BJ (cell line): ENCODE measurements at regions not wholly inside any gene's neighbourhood (a gene's known extent, or its start where the extent isn't known, plus 50 kb on each side); places are given as distances from the start of the nearest gene placed in this dataset.

Experiments used
- CTCF ChIA-PET: fragments of 350-600 bp; formaldehyde crosslinking; extraction: SDS; loops from one replicate; lab custom pipeline; 2021; ENCODE audit warnings: antibody characterized with exemption, inconsistent platforms; lab: Yijun Ruan, JAX
- POLR2A ChIA-PET: fragments of 300-600 bp; sonication (Branson Sonifier 250); formaldehyde crosslinking; extraction: SDS; loops from one replicate; lab custom pipeline; 2021; ENCODE audit warnings: antibody characterized with exemption; lab: Charles Lee
- DNase-seq: peaks from one replicate; pipeline ENCODE4 v3.0.0-alpha.2; 2011; ENCODE audit warnings: low read depth
- H3K27me3 ChIP-seq: 2 replicates; pipeline ENCODE4 v1.6.0; 2011; ENCODE audit warnings: low read length; ENCODE audit not compliant: control insufficient read depth, insufficient read depth
- H3K36me3 ChIP-seq: 2 replicates; pipeline ENCODE4 v1.5.1; 2011; ENCODE audit warnings: low read length; ENCODE audit not compliant: control insufficient read depth, insufficient read depth
- H3K4me3 ChIP-seq: 2 replicates; pipeline ENCODE4 v1.5.1; 2011; ENCODE audit warnings: low read depth, mild to moderate bottlenecking, control low read depth, low read length
- CTCF ChIP-seq: IDR thresholded peaks from 2 replicates; pipeline ENCODE4 v1.5.1; 2011; ENCODE audit warnings: low read depth, mild to moderate bottlenecking, control low read depth, inconsistent platforms, low read length, moderate library complexity; ENCODE audit not compliant: insufficient read depth

GRCh38 chr15:31456354-31457060 lies 129.9 kb downstream of the KLF13 start:
- no peaks in the 10 kb centered on the region for H3K36me3 ChIP-seq
- H3K4me3 ChIP-seq = no peak overlapping the region
- CTCF ChIA-PET = interaction anchor here (0.7 kb wide), 1 partner anchor 18 kb away, joined by 3 read pairs; no protein-coding TSS in a partner anchor
- no peaks in the 10 kb centered on the region for H3K27me3 ChIP-seq
- POLR2A ChIA-PET = no interaction called here
- TF ChIP-seq CTCF = no peak
- no peak for DNase-seq

- Histone ChIP-seq H3K27me3 (no peaks in the 10 kb centered on the region), H3K4me3 (no peak overlapping the region), H3K36me3 (no peaks in the 10 kb centered on the region)
- POLR2A ChIA-PET = no interaction called here
- CTCF ChIA-PET = interaction anchor here (0.8 to 1.7 kb wide), 3 partner anchors 14 to 21 kb away, joined by 4 to 6 read pairs (median 5); no protein-coding TSS in a partner anchor
- no peak for DNase-seq
- no peak for TF ChIP-seq CTCF
These were observed 130.5 kb downstream of the KLF13 start for GRCh38 chr15:31457161-31457560.

- peak; percentile 62 for DNase-seq
- ChIA-PET POLR2A (interaction anchor here (0.6 kb wide), 1 partner anchor 1241 kb away, joined by 3 read pairs; no protein-coding TSS in a partner anchor), CTCF (interaction anchor here (0.5 to 5.9 kb wide), 6 partner anchors 8 to 338 kb away, joined by 3 to 38 read pairs (median 4); no protein-coding TSS in a partner anchor)
- Histone ChIP-seq H3K36me3 (no peaks in the 10 kb centered on the region), H3K27me3 (no peaks in the 10 kb centered on the region), H3K4me3 (no peak overlapping the region)
- TF ChIP-seq CTCF = no peak
These were observed 131.2 kb downstream of the KLF13 start for GRCh38 chr15:31457631-31458526.

GRCh38 chr15:31458596-31459399 lies 132.2 kb downstream of the KLF13 start:
- TF ChIP-seq CTCF = no peak
- CTCF ChIA-PET = interaction anchor here (0.9 to 5.9 kb wide), 5 partner anchors 9 to 30 kb away, joined by 3 to 38 read pairs (median 5); no protein-coding TSS in a partner anchor
- Histone ChIP-seq H3K36me3 (no peaks in the 10 kb centered on the region), H3K4me3 (no peak overlapping the region), H3K27me3 (no peaks in the 10 kb centered on the region)
- POLR2A ChIA-PET = no interaction called here
- DNase-seq = no peak
